K562 (cell line): ENCODE measurements at regions not wholly inside any gene's neighbourhood (a gene's known extent, or its start where the extent isn't known, plus 50 kb on each side); places are given as distances from the start of the nearest gene placed in this dataset.

Experiments used
- ATAC-seq: fragments of 200-7000 bp; cut with Tn5 transposase; 3 replicates; pipeline ENCODE4 v1.9.1; 2020; ENCODE audit warnings: moderate library complexity
- BruUV-seq: library from RNA; stranded (reverse); fragments of 400-500 nt; replicated peaks from 2 replicates; lab custom pipeline; 2021; lab: Mats Ljungman, UMichigan
- CTCF ChIA-PET: fragments of 300-600 bp; formaldehyde crosslinking; extraction: SDS; loops from one replicate; lab custom pipeline; 2021; ENCODE audit warnings: low intra/inter-chr PET ratio; lab: Yijun Ruan, JAX
- POLR2A ChIA-PET: fragments of 300-600, 350-650 bp; sonication (Branson Sonifier 250); formaldehyde crosslinking; extraction: SDS; loops from one replicate; lab custom pipeline; 2021; ENCODE audit warnings: antibody characterized with exemption, inconsistent platforms; lab: Yijun Ruan, JAX
- DNase-seq, 4 experiments: peaks; one replicate each; pipeline versions ENCODE4 v3.0.0 to v3.0.0-alpha.2; 2011 to 2018; ENCODE audit warnings: low spot score in 3 of 4, mixed read lengths in 3 of 4; ENCODE audit errors: extremely low read depth in 1 of 4
- FAIRE-seq: peaks from 2 replicates; lab custom pipeline; 2011; peaks lifted over from hg19 to GRCh38; lab: Jason Lieb, UNC
- H2AFZ ChIP-seq: 2 replicates; pipeline ENCODE4 v1.6.0; 2011; ENCODE audit warnings: low read depth, low read length, control low read depth, inconsistent platforms
- H3K27ac ChIP-seq: fragments of 200-600 bp; 3 replicates; pipeline ENCODE4 v1.8.0; 2011; ENCODE audit warnings: low read depth, mild to moderate bottlenecking, control low read depth, inconsistent platforms, low read length, moderate library complexity, mixed read lengths; ENCODE audit errors: extremely low read depth
- H3K27me3 ChIP-seq, 2 experiments: fragments of 300-600 bp in 1 of 2; 2 replicates in 1 of 2; 3 replicates in 1 of 2; pipeline versions ENCODE4 v1.6.0 to v1.8.0; 2011; ENCODE audit warnings: inconsistent platforms in 2 of 2, low read length in 2 of 2, mild to moderate bottlenecking in 1 of 2, mixed read lengths in 1 of 2, moderate library complexity in 1 of 2; ENCODE audit not compliant: control insufficient read depth in 2 of 2, insufficient read depth in 2 of 2
- H3K36me3 ChIP-seq: fragments of 300-600 bp; 3 replicates; pipeline ENCODE4 v1.8.0; 2011; ENCODE audit warnings: mild to moderate bottlenecking, low read length, inconsistent platforms; ENCODE audit not compliant: control insufficient read depth, insufficient read depth
- H3K4me1 ChIP-seq, 2 experiments: fragments of 200-600 bp in 1 of 2; replicated peaks in 1 of 2; 2 replicates in 1 of 2; 3 replicates in 1 of 2; pipeline versions ENCODE4 v1.5.1 to v1.8.0; 2011; ENCODE audit warnings: inconsistent platforms in 2 of 2, low read length in 2 of 2, mild to moderate bottlenecking in 1 of 2, mixed read lengths in 1 of 2, moderate library complexity in 1 of 2; ENCODE audit not compliant: control insufficient read depth in 2 of 2, insufficient read depth in 2 of 2
- H3K4me2 ChIP-seq: 2 replicates; pipeline ENCODE4 v1.6.1; 2011; ENCODE audit warnings: low read length, control low read depth, inconsistent platforms, mixed read lengths; ENCODE audit not compliant: insufficient read depth
- H3K4me3 ChIP-seq: fragments of 200-600 bp; sonication (generic), shearing (Covaris generic); 2 replicates; pipeline ENCODE4 v1.5.1; 2016; ENCODE audit warnings: control low read depth, inconsistent platforms
- H3K79me2 ChIP-seq: fragments of 200-600 bp; 3 replicates; pipeline ENCODE4 v1.8.0; 2011; ENCODE audit warnings: low read length, inconsistent platforms; ENCODE audit not compliant: control insufficient read depth, insufficient read depth
- H3K9ac ChIP-seq, 2 experiments: 2 replicates each; pipeline versions ENCODE4 v1.6.0 to v1.6.1; 2011; ENCODE audit warnings: low read depth in 2 of 2, low read length in 2 of 2, control low read depth in 1 of 2, inconsistent platforms in 1 of 2, mild to moderate bottlenecking in 1 of 2, mixed read lengths in 1 of 2; ENCODE audit not compliant: insufficient read depth in 1 of 2
- H3K9me1 ChIP-seq: one replicate; pipeline ENCODE4 v1.6.0; 2011; ENCODE audit warnings: inconsistent platforms, mild to moderate bottlenecking, low read length, moderate library complexity; ENCODE audit not compliant: control insufficient read depth, insufficient read depth
- H3K9me3 ChIP-seq: replicated peaks from 2 replicates; pipeline ENCODE4 v1.5.1; 2011; ENCODE audit warnings: low read depth, low read length, inconsistent platforms; ENCODE audit not compliant: control insufficient read depth, insufficient read depth
- H4K20me1 ChIP-seq: replicated peaks from 2 replicates; pipeline ENCODE4 v1.6.1; 2011; ENCODE audit warnings: low read length, inconsistent platforms, mixed read lengths; ENCODE audit not compliant: control insufficient read depth, insufficient read depth
- CEBPG ChIP-seq, 3 experiments: fragments of 200-800 bp in 1 of 3; sonication (Bioruptor generic) in 1 of 3; sonication (generic) in 1 of 3; formaldehyde crosslinking in 1 of 3; IDR thresholded peaks in 2 of 3; conservative IDR thresholded peaks in 1 of 3; 2 replicates each; pipeline versions ENCODE4 v1.6.1 to v1.8.0; 2016 to 2022; ENCODE audit warnings: missing compliant biosample characterization in 2 of 3, missing genetic modification characterization in 2 of 3, mild to moderate bottlenecking in 1 of 3, missing genetic modification reagents in 1 of 3
- CTBP1 ChIP-seq: fragments of 450-650 bp; IDR thresholded peaks from 2 replicates; pipeline ENCODE4 v1.6.1; 2016; ENCODE audit warnings: borderline replicate concordance
- FUS ChIP-seq: fragments of 200-400 bp; formaldehyde crosslinking; optimal IDR thresholded peaks from 2 replicates; pipeline ENCODE3; 2017; ENCODE audit warnings: low read depth, low read length
- HMG20B ChIP-seq: fragments of 250-450 bp; sonication (Bioruptor Pico); IDR thresholded peaks from 2 replicates; pipeline ENCODE4 v1.5.0; 2021; ENCODE audit warnings: mild to moderate bottlenecking
- KLF16 ChIP-seq: IDR thresholded peaks from 2 replicates; pipeline ENCODE4 v1.6.1; 2016; ENCODE audit warnings: antibody characterized with exemption
- NCOR1 ChIP-seq: fragments of 450-650 bp; IDR thresholded peaks from 2 replicates; pipeline ENCODE4 v1.6.1; 2016; ENCODE audit warnings: mild to moderate bottlenecking, moderate library complexity
- NFE2 ChIP-seq: IDR thresholded peaks from 2 replicates; pipeline ENCODE4 v1.6.1; 2014; ENCODE audit warnings: antibody characterized with exemption, low read depth
- RHOXF2B ChIP-seq: fragments of 250-450 bp; sonication (Bioruptor Pico); conservative IDR thresholded peaks from 2 replicates; pipeline ENCODE4 v1.5.1; 2021
- ZBTB17 ChIP-seq: fragments of 450-650 bp; formaldehyde crosslinking; IDR thresholded peaks from 2 replicates; pipeline ENCODE4 v1.4.0; 2020; ENCODE audit warnings: mild to moderate bottlenecking
- ZFX ChIP-seq: sonication (generic); formaldehyde crosslinking; IDR thresholded peaks from 2 replicates; pipeline ENCODE4 v1.8.0; 2022; ENCODE audit warnings: mild to moderate bottlenecking, missing genetic modification reagents, moderate library complexity
- ZKSCAN1 ChIP-seq: fragments of 150-350 bp; IDR thresholded peaks from 2 replicates; pipeline ENCODE4 v1.6.1; 2016; ENCODE audit warnings: low read depth, low read length
- ZZZ3 ChIP-seq: fragments of 450-650 bp; IDR thresholded peaks from 2 replicates; pipeline ENCODE4 v1.6.1; 2016; ENCODE audit warnings: antibody characterized with exemption, mild to moderate bottlenecking, moderate library complexity
- WGBS: fragments of 100-300 bp; shearing (Covaris generic); methylation state at CpG from one replicate; pipeline ENCODE4 v1.1.6; 2016; ENCODE audit warnings: low coverage, mixed read lengths; ENCODE audit not compliant: insufficient coverage; ENCODE audit errors: missing lambda C conversion rate; 5-methylcytosine and 5-hydroxymethylcytosine counted together
- in situ Hi-C: fragments of 300-500 bp; cut with MboI; formaldehyde crosslinking; loops from 4 replicates; pipeline ENCODE4 v1.15.0; 2018; ENCODE audit warnings: inconsistent platforms, mixed read lengths
- intact Hi-C: fragments of 100-400 bp; cut with micrococcal nuclease; formaldehyde crosslinking; loops from 2 replicates; pipeline ENCODE4 v1.14.2; 2022
- TF ChIP-seq, protein P1 (sequence below): fragments of 450-650 bp; formaldehyde crosslinking; IDR thresholded peaks from 2 replicates; pipeline ENCODE4 v1.4.0; 2020; ENCODE audit warnings: mild to moderate bottlenecking
- TF ChIP-seq, protein P2 (sequence below): fragments of 450-650 bp; formaldehyde crosslinking; IDR thresholded peaks from 2 replicates; pipeline ENCODE4 v1.4.0; 2022; ENCODE audit warnings: missing genetic modification characterization

DNA sequence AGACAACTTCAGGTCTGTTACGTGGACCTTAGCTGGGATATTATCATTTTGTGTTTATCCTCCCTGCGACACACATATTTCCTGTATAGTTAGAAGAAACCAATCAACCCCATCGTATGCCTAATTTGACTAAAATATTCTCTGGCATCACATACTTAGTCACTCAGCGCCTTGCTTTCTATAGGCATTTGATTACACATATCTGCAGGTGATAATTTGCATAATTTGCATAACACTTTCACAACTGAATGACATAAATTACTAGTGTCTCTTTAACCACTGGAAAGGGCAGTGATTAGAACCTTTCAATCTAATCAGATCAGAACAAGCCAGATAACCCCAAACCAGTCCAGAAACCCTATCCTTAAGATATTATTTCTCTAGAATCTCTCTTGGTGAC lies 390.2 kb downstream of the TLR4 start:
- no peak for FAIRE-seq
- Histone ChIP-seq H3K9me3 (peaks cover 2% of the 10 kb centered on the region; the same call in 1 of the 2 replicates), H3K4me1 (no peaks in the 10 kb centered on the region), H3K79me2 (no peaks in the 10 kb centered on the region), H3K9ac (no peak overlapping the region), H3K9me1 (no peaks in the 10 kb centered on the region), H3K36me3 (no peaks in the 10 kb centered on the region), H2AFZ (no peak overlapping the region), H3K27me3 (no peaks in the 10 kb centered on the region), H4K20me1 (no peaks in the 10 kb centered on the region), H3K4me2 (no peak overlapping the region), H3K27ac (no peak overlapping the region), H3K4me3 (no peak overlapping the region)
- BruUV-seq: no TSS peak
- intact Hi-C loops (no loop called here), in situ Hi-C loops (no loop called here)
- ATAC-seq: no peak
- 0% methylated on average over 4 of the region's 4 CpGs for WGBS
- TF ChIP-seq HMG20B (CRISPR knock-in tag) (no peak), FUS (no peak), ZZZ3 (no peak), ZKSCAN1 (no peak), CTBP1 (no peak), CEBPG (CRISPR knock-in tag; IDR thresholded peaks at IDR 0.05) (no peak), CEBPG (tag; conservative IDR thresholded peaks at IDR 0.05 in 1 of 2, IDR thresholded peaks at IDR 0.05 in 1 of 2) (no peak), ZBTB17 (no peak), NFE2 (no peak), NCOR1 (no peak), RHOXF2B (CRISPR knock-in tag) (no peak), ZFX (no peak), KLF16 (no peak)
- TF ChIP-seq, protein P1, sequence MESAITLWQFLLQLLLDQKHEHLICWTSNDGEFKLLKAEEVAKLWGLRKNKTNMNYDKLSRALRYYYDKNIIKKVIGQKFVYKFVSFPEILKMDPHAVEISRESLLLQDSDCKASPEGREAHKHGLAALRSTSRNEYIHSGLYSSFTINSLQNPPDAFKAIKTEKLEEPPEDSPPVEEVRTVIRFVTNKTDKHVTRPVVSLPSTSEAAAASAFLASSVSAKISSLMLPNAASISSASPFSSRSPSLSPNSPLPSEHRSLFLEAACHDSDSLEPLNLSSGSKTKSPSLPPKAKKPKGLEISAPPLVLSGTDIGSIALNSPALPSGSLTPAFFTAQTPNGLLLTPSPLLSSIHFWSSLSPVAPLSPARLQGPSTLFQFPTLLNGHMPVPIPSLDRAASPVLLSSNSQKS (CRISPR knock-in tag): no peak
- TF ChIP-seq, protein P2, sequence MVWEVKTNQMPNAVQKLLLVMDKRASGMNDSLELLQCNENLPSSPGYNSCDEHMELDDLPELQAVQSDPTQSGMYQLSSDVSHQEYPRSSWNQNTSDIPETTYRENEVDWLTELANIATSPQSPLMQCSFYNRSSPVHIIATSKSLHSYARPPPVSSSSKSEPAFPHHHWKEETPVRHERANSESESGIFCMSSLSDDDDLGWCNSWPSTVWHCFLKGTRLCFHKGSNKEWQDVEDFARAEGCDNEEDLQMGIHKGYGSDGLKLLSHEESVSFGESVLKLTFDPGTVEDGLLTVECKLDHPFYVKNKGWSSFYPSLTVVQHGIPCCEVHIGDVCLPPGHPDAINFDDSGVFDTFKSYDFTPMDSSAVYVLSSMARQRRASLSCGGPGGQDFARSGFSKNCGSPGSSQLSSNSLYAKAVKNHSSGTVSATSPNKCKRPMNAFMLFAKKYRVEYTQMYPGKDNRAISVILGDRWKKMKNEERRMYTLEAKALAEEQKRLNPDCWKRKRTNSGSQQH (CRISPR knock-in tag): no peak
- DNase-seq: no peak
- ChIA-PET CTCF (no interaction called here), POLR2A (no interaction called here)
